CD4-positive, alpha-beta memory T cell (primary cell): ENCODE measurements at regions not wholly inside any gene's neighbourhood (a gene's known extent, or its start where the extent isn't known, plus 50 kb on each side); places are given as distances from the start of the nearest gene placed in this dataset.

Experiments used
- CTCF ChIA-PET: fragments of 350-600 bp; sonication (Branson Sonifier 250); formaldehyde crosslinking; loops from one replicate; lab custom pipeline; 2021; ENCODE audit warnings: inconsistent platforms; ENCODE audit not compliant: partially characterized antibody; lab: Charles Lee
- POLR2A ChIA-PET: fragments of 350-600 bp; sonication (Branson Sonifier 250); formaldehyde crosslinking; loops from one replicate; lab custom pipeline; 2021; ENCODE audit not compliant: partially characterized antibody; lab: Charles Lee
- DNase-seq, 5 donors: peaks; one replicate each; pipeline versions ENCODE4 v3.0.0 to v3.0.0-alpha.2; 2020 to 2022; ENCODE audit warnings: mixed read lengths in 1 of 5
- H3K27ac ChIP-seq: one replicate; pipeline ENCODE4 v1.7.0; 2013; ENCODE audit warnings: low read depth, low read length
- H3K27me3 ChIP-seq: 2 replicates; pipeline ENCODE4 v1.7.0; 2013; ENCODE audit warnings: mild to moderate bottlenecking, low read length, moderate library complexity; ENCODE audit not compliant: insufficient read depth
- H3K36me3 ChIP-seq: 2 replicates; pipeline ENCODE4 v1.7.0; 2013; ENCODE audit warnings: mild to moderate bottlenecking, low read length, moderate library complexity; ENCODE audit not compliant: insufficient read depth
- H3K4me1 ChIP-seq: 2 replicates; pipeline ENCODE4 v1.7.0; 2013; ENCODE audit warnings: mild to moderate bottlenecking, low read length, moderate library complexity; ENCODE audit not compliant: insufficient read depth
- H3K4me3 ChIP-seq, 2 donors: one replicate each; pipeline ENCODE4 v1.7.0; 2013; ENCODE audit warnings: low read length in 2 of 2, mild to moderate bottlenecking in 1 of 2
- H3K9me3 ChIP-seq, 2 donors: one replicate each; pipeline ENCODE4 v1.7.0; 2013; ENCODE audit warnings: low read length in 2 of 2, control low read depth in 1 of 2; ENCODE audit not compliant: control insufficient read depth in 1 of 2
- H3K27ac Mint-ChIP-seq, 7 donors: one replicate each; pipeline ENCODE4 v1.8.0; 2020 to 2021; ENCODE audit warnings: mixed read lengths in 7 of 7, mild to moderate bottlenecking in 6 of 7, inconsistent platforms in 3 of 7, moderate library complexity in 3 of 7
- H3K27me3 Mint-ChIP-seq, 2 donors: one replicate each; pipeline ENCODE4 v1.8.0; 2020 to 2021; ENCODE audit warnings: mixed read lengths in 2 of 2
- H3K36me3 Mint-ChIP-seq, 2 donors: one replicate each; pipeline ENCODE4 v1.8.0; 2020 to 2021; ENCODE audit warnings: mixed read lengths in 2 of 2, inconsistent platforms in 1 of 2, mild to moderate bottlenecking in 1 of 2
- H3K4me1 Mint-ChIP-seq, 4 donors: one replicate each; pipeline ENCODE4 v1.8.0; 2020 to 2021; ENCODE audit warnings: mixed read lengths in 4 of 4, mild to moderate bottlenecking in 1 of 4
- H3K4me3 Mint-ChIP-seq, 8 donors: one replicate each; pipeline ENCODE4 v1.8.0; 2020 to 2021; ENCODE audit warnings: mixed read lengths in 8 of 8, mild to moderate bottlenecking in 7 of 8, moderate library complexity in 6 of 8, inconsistent platforms in 3 of 8
- H3K9me3 Mint-ChIP-seq, 8 donors: one replicate each; pipeline ENCODE4 v1.8.0; 2020 to 2021; ENCODE audit warnings: mixed read lengths in 8 of 8, mild to moderate bottlenecking in 5 of 8, inconsistent platforms in 3 of 8, moderate library complexity in 1 of 8
- intact Hi-C: fragments of 100-400 bp; cut with micrococcal nuclease; formaldehyde crosslinking; loops from one replicate; pipeline ENCODE4 v1.15.1; 2023

DNA sequence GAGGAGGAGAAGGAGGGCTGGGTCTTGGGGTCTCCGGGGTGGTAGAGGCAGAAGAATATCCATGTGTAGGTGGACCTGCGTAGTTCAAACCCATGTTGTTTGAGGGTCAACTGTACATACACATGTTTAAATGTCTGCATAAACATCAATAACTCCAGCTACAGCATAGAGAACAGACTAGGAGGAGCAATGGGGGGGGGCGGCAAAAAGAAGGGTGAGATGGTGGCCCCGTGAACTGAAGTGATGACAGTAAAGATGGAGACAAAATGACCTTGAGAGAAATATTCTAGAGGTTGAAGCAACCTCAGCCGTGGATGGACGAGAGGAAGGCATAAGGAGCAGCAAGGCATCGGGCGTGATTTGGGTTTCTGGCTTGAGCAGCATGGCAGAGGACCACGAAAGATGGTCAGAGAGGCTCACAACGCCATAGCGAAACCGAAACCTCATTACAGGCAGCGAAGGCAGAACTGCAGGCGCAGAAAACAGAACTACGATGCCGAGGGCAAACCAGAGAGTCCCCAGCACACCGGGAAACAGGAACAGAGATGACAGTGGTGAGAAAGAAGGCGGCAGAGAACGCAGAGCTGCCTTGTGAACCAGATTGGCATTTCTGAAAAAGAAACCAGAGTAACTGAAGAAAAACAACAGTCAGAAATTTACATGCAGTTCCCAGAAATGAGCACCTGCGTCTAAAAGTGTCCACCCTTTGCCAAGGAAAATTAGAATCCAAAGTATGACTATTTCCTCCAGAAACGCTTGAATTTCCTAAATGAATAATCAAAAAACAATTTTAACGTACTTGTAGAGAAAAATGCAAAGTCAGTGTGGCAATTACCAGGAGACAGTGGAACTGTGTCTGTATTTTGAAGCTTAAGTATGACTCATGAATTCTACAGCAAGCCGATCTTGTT is 50.3 kb upstream of the ENPP6 start:
- Mint-ChIP-seq H3K27ac (peak overlapping the region; percentile 93 to 99 (median 98)), H3K4me1 (peaks cover 29 to 48% (median 41%) of the 10 kb centered on the region in 4 donors), H3K4me3 (peak overlapping the region; percentile 88 to 95 (median 92)), H3K36me3 (peaks cover 0 to 5% of the 10 kb centered on the region in 2 donors), H3K9me3 (peaks cover 0 to 2% (median 0%) of the 10 kb centered on the region in 8 donors), H3K27me3 (no peaks in the 10 kb centered on the region)
- H3K4me1 ChIP-seq, result peaks cover 28% of the 10 kb centered on the region
- peak; percentile 76 to 81 (median 78) for DNase-seq
- peak overlapping the region; percentile 39 to 65 for H3K4me3 ChIP-seq
- intact Hi-C loops, result loop anchor here (1.0 to 10.0 kb wide), 8 partner anchors 117 to 766 kb away; partner anchors contain the start of genes ACSL1, CASP3, CENPU and IRF2
- ChIA-PET CTCF (interaction anchor here (1.0 to 7.6 kb wide), 11 partner anchors 12 to 744 kb away, joined by 3 to 82 read pairs (median 3); partner anchors contain the start of gene CENPU), POLR2A (interaction anchor here (0.5 to 9.7 kb wide), 22 partner anchors 14 to 875 kb away, joined by 3 to 119 read pairs (median 4); partner anchors contain the start of genes CASP3, CENPU, IRF2 and PRIMPOL)
- no peaks in the 10 kb centered on the region for H3K36me3 ChIP-seq
- peak overlapping the region; percentile 86 for H3K27ac ChIP-seq
- H3K27me3 ChIP-seq, result no peaks in the 10 kb centered on the region
- no peaks in the 10 kb centered on the region for H3K9me3 ChIP-seq
